ENCODE measurements at regions not wholly inside any gene's neighbourhood (a gene's known extent, or its start where the extent isn't known, plus 50 kb on each side); places are given as distances from the start of the nearest gene placed in this dataset.

GRCh38 chr6:140857739-140858380 is 1274.9 kb upstream of the GJE1 start:
- H3K36me3 ChIP-seq (ENCODE audit: insufficient read depth, low read length, poor library complexity, severe bottlenecking), result no peaks in the 10 kb centered on the region
- H3K4me1 ChIP-seq (ENCODE audit: insufficient read depth, low read length, poor library complexity, severe bottlenecking), result peaks cover 8% of the 10 kb centered on the region
- H3K27me3 ChIP-seq (replicated peaks; ENCODE audit: insufficient read depth, low read depth, low read length, poor library complexity), result no peaks in the 10 kb centered on the region
- ChIA-PET POLR2A (ENCODE audit: low non-redundant PET) (no interaction called here), CTCF (no interaction called here)
- intact Hi-C loops (cut with micrococcal nuclease; ENCODE audit: unreplicated experiment), result no loop called here
- no TSS peak for BruUV-seq (replicated peaks)
- H3K4me3 ChIP-seq (ENCODE audit: low read depth, low read length, poor library complexity, severe bottlenecking), result no peak overlapping the region
- peak; percentile 23 for DNase-seq (ENCODE audit: low spot score)
- no peaks in the 10 kb centered on the region for H3K9me3 ChIP-seq (ENCODE audit: low read depth, low read length, poor library complexity, severe bottlenecking)
- TF ChIP-seq CTCF (conservative IDR thresholded peaks at IDR 0.05; ENCODE audit: low read depth, low read length) (no peak), EZH2 (IDR thresholded peaks at IDR 0.05; ENCODE audit: borderline replicate concordance, low read depth, low read length, poor library complexity, severe bottlenecking) (no peak)
- H3K27ac ChIP-seq (ENCODE audit: low read depth, low read length, poor library complexity, severe bottlenecking), result no peak overlapping the region

DNA sequence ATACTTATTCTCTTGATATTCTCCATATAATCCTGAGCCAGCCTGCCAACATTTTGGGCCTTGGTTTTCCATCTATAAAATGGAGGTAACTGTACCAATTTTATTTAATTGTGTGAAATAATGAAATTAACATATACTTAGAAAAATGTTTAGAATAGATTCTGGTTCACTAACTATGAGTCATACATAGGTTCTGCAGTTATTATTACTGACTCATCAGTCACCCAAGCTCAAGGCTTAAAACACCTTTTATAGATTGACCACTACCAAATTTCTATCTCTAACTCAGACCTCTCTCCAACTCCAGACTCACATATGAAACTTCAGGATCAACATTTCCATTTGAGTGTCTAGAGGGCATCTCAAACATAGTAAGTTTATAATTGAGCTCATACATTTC is 1277.2 kb upstream of the GJE1 start:
- no peaks in the 10 kb centered on the region for H3K9me3 ChIP-seq (ENCODE audit: low read depth, low read length, poor library complexity, severe bottlenecking)
- no peak overlapping the region for H3K27ac ChIP-seq (ENCODE audit: low read depth, low read length, poor library complexity, severe bottlenecking)
- TF ChIP-seq EZH2 (IDR thresholded peaks at IDR 0.05; ENCODE audit: borderline replicate concordance, low read depth, low read length, poor library complexity, severe bottlenecking) (no peak), CTCF (conservative IDR thresholded peaks at IDR 0.05; ENCODE audit: low read depth, low read length) (no peak)
- H3K27me3 ChIP-seq (replicated peaks; ENCODE audit: insufficient read depth, low read depth, low read length, poor library complexity), result no peaks in the 10 kb centered on the region
- H3K4me1 ChIP-seq (ENCODE audit: insufficient read depth, low read length, poor library complexity, severe bottlenecking), result peaks cover 8% of the 10 kb centered on the region
- DNase-seq (ENCODE audit: low spot score), result no peak
- no TSS peak for BruUV-seq (replicated peaks)
- ChIA-PET POLR2A (ENCODE audit: low non-redundant PET) (no interaction called here), CTCF (no interaction called here)
- H3K4me3 ChIP-seq (ENCODE audit: low read depth, low read length, poor library complexity, severe bottlenecking), result no peak overlapping the region
- no peaks in the 10 kb centered on the region for H3K36me3 ChIP-seq (ENCODE audit: insufficient read depth, low read length, poor library complexity, severe bottlenecking)
- intact Hi-C loops (cut with micrococcal nuclease; ENCODE audit: unreplicated experiment), result no loop called here

DNA sequence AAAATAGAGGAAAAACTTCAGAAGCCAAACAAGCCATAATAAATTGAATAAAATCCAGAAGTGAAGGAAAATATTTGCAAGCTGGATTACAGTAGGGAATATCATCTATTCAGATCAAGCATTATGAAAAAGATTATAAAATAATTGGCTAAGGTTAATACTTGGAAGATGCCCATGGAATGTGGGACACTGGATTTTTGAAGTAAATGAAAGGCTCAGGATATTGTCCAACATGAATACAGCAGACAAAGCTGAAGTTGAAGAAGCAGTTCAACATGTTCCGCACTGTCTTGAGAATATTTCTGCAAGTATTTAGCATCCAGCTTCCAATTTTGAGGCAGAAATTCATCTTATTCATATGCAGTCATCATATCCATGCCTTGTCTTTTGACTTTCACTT is 1278.4 kb upstream of the GJE1 start:
- intact Hi-C loops (cut with micrococcal nuclease; ENCODE audit: unreplicated experiment), result no loop called here
- Histone ChIP-seq H3K27me3 (replicated peaks; ENCODE audit: insufficient read depth, low read depth, low read length, poor library complexity) (no peaks in the 10 kb centered on the region), H3K36me3 (ENCODE audit: insufficient read depth, low read length, poor library complexity, severe bottlenecking) (no peaks in the 10 kb centered on the region), H3K27ac (ENCODE audit: low read depth, low read length, poor library complexity, severe bottlenecking) (no peak overlapping the region), H3K4me1 (ENCODE audit: insufficient read depth, low read length, poor library complexity, severe bottlenecking) (peaks cover 8% of the 10 kb centered on the region), H3K4me3 (ENCODE audit: low read depth, low read length, poor library complexity, severe bottlenecking) (no peak overlapping the region), H3K9me3 (ENCODE audit: low read depth, low read length, poor library complexity, severe bottlenecking) (no peaks in the 10 kb centered on the region)
- no peak for DNase-seq (ENCODE audit: low spot score)
- ChIA-PET CTCF (no interaction called here), POLR2A (ENCODE audit: low non-redundant PET) (no interaction called here)
- no TSS peak for BruUV-seq (replicated peaks)
- TF ChIP-seq EZH2 (IDR thresholded peaks at IDR 0.05; ENCODE audit: borderline replicate concordance, low read depth, low read length, poor library complexity, severe bottlenecking), result no peak
- no peak for TF ChIP-seq CTCF (conservative IDR thresholded peaks at IDR 0.05; ENCODE audit: low read depth, low read length)

All from A673 (cell line).